ENCODE measurements at regions not wholly inside any gene's neighbourhood (a gene's known extent, or its start where the extent isn't known, plus 50 kb on each side); places are given as distances from the start of the nearest gene placed in this dataset.

DNA sequence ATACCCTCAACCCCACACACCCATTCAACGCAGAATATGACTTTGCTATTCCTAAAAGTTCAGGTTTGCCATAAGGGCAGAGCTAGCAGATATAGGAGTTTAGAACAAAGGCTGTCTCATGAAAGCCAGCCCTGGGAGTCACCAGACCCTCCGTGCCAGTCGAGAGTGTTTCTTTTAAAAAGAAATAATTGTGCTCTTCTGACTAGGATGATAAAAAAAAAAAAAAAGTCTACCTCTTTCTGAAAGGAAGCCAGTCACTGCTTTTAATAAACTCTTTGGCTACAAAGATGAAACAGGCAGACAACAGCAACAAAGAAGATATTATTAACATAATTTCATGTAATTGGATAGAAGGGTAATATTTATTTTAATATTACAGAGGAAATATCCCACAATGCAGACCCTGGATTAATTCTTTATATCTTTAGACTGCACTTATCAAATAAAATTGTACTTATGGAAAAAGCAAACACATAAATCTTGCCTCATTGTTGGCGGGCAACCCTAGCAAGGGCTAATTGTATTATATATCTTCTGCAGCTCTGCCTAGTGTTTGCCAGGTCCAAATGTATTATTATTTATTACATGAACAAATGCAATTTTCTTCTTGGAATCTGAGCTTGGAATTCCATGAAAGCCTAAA is 277.5 kb upstream of the DYNLRB2 start:
- no peaks in the 10 kb centered on the region for H3K4me1 ChIP-seq (ENCODE audit: control insufficient read depth in 2 of 2, insufficient read depth in 2 of 2, low read length in 2 of 2)
- H3K9me3 ChIP-seq (ENCODE audit: control insufficient read depth in 2 of 3, low read length in 3 of 3) = no peaks in the 10 kb centered on the region
- no peaks in the 10 kb centered on the region for H3K36me3 ChIP-seq (ENCODE audit: control insufficient read depth in 2 of 3, insufficient read depth in 3 of 3, low read length in 3 of 3)
- no peak overlapping the region for H3K4me3 ChIP-seq (ENCODE audit: low read length)
- H3K27ac ChIP-seq (ENCODE audit: low read depth, low read length) = no peak overlapping the region
- Mint-ChIP-seq H3K27ac (no peak overlapping the region), H3K27me3 (peaks cover 0 to 21% (median 7%) of the 10 kb centered on the region in 5 donors), H3K9me3 (peaks cover 0 to 1% (median 0%) of the 10 kb centered on the region in 11 donors), H3K4me1 (peaks cover 0 to 4% (median 0%) of the 10 kb centered on the region in 7 donors), H3K36me3 (no peaks in the 10 kb centered on the region), H3K4me3 (no peak overlapping the region)
- no peak for DNase-seq
- no peak for ATAC-seq
- CTCF ChIA-PET = no interaction called here
- peaks cover 0 to 3% of the 10 kb centered on the region in 2 donors for H3K27me3 ChIP-seq (ENCODE audit: control insufficient read depth in 2 of 2, insufficient read depth in 2 of 2, low read length in 2 of 2)
- POLR2A ChIA-PET = no interaction called here
- intact Hi-C loops (cut with micrococcal nuclease) = no loop called here

DNA sequence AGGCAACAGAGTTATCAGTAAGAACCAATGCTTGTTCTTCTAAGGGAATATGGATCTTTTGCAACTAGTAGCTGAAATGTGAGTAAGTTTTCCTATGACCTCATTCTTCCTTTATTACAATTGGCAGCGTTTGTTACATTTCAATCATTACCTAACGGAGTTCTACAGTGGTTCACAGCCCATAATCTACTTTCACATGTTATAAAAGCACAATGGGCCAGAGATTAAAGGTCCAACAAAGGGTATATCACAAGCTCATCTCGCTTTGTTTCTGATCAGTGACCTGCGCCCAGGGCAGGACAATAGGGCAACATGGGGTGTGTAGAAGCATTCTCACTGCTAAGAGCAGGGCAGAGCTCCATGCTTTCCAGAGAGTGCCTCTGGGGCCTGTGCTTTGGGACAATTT is 279.9 kb upstream of the DYNLRB2 start:
- Mint-ChIP-seq H3K27me3 (peaks cover 0 to 17% (median 4%) of the 10 kb centered on the region in 5 donors), H3K27ac (no peak overlapping the region), H3K36me3 (no peaks in the 10 kb centered on the region), H3K4me1 (peaks cover 0 to 4% (median 0%) of the 10 kb centered on the region in 7 donors), H3K9me3 (peaks cover 0 to 4% (median 0%) of the 10 kb centered on the region in 11 donors), H3K4me3 (no peak overlapping the region)
- no peak for ATAC-seq
- ChIA-PET CTCF (no interaction called here), POLR2A (no interaction called here)
- H3K4me1 ChIP-seq (ENCODE audit: control insufficient read depth in 2 of 2, insufficient read depth in 2 of 2, low read length in 2 of 2) = no peaks in the 10 kb centered on the region
- intact Hi-C loops (cut with micrococcal nuclease) = no loop called here
- DNase-seq = no peak
- peaks cover 0 to 3% of the 10 kb centered on the region in 2 donors for H3K27me3 ChIP-seq (ENCODE audit: control insufficient read depth in 2 of 2, insufficient read depth in 2 of 2, low read length in 2 of 2)
- H3K9me3 ChIP-seq (ENCODE audit: control insufficient read depth in 2 of 3, low read length in 3 of 3) = no peaks in the 10 kb centered on the region
- no peak overlapping the region for H3K27ac ChIP-seq (ENCODE audit: low read depth, low read length)
- no peaks in the 10 kb centered on the region for H3K36me3 ChIP-seq (ENCODE audit: control insufficient read depth in 2 of 3, insufficient read depth in 3 of 3, low read length in 3 of 3)
- no peak overlapping the region for H3K4me3 ChIP-seq (ENCODE audit: low read length)

DNA sequence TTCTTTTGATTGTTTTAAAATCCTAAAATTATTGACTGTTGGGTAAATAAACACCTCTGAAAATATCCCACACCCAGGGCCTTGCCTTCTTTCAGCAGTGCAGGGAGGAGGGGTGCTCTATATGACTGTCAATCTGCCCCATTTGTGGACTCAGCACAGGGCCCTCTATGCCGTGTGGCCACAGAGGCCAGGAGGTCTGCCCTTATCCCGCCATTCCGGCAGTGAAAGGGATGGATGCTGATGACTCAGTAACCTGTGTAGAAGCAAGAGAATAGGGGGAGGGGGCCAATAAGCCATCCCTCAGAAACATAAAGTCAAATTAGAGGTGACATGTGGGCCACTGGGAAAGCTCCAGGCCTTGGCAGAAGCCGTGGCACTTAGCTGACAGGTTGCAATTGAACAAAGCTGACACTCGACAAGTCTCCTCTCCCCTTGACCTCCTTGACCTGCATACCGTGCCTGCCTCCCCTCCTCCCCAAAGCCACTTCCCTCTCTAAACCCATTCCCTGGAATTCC is 281.4 kb upstream of the DYNLRB2 start:
- Mint-ChIP-seq H3K4me3 (no peak overlapping the region), H3K36me3 (no peaks in the 10 kb centered on the region), H3K9me3 (peaks cover 0 to 4% (median 0%) of the 10 kb centered on the region in 11 donors), H3K27me3 (peaks cover 0 to 16% (median 4%) of the 10 kb centered on the region in 5 donors), H3K27ac (no peak overlapping the region), H3K4me1 (peaks cover 0 to 3% (median 0%) of the 10 kb centered on the region in 7 donors)
- H3K4me3 ChIP-seq (ENCODE audit: low read length) = no peak overlapping the region
- ChIA-PET POLR2A (no interaction called here), CTCF (no interaction called here)
- no peaks in the 10 kb centered on the region for H3K36me3 ChIP-seq (ENCODE audit: control insufficient read depth in 2 of 3, insufficient read depth in 3 of 3, low read length in 3 of 3)
- intact Hi-C loops (cut with micrococcal nuclease) = no loop called here
- peaks cover 0 to 3% of the 10 kb centered on the region in 2 donors for H3K27me3 ChIP-seq (ENCODE audit: control insufficient read depth in 2 of 2, insufficient read depth in 2 of 2, low read length in 2 of 2)
- H3K4me1 ChIP-seq (ENCODE audit: control insufficient read depth in 2 of 2, insufficient read depth in 2 of 2, low read length in 2 of 2) = no peaks in the 10 kb centered on the region
- H3K9me3 ChIP-seq (ENCODE audit: control insufficient read depth in 2 of 3, low read length in 3 of 3) = no peaks in the 10 kb centered on the region
- H3K27ac ChIP-seq (ENCODE audit: low read depth, low read length) = no peak overlapping the region
- DNase-seq = no peak
- ATAC-seq = no peak

DNA sequence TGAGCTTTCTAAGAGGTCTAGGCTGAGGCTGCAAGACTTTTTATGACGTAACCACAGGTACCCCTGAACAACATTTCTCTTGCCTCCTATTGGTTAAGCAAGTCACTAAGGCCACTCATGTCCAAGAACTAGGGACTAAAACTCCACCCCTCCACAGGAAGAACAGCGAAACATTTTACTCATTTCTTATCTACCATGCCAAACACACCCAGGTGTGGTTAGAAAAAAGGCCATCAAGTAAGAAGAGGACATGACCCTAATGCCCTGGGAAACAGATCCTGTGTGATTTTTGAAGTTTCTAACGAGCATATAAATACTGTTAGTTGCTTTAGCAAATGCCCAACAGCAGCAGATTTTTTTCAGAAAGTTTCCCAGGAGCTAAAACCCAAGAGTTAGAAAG is 282.4 kb upstream of the DYNLRB2 start:
- POLR2A ChIA-PET = no interaction called here
- CTCF ChIA-PET = interaction anchor here (0.6 kb wide), 1 partner anchor 1005 kb away, joined by 3 read pairs; no protein-coding TSS in a partner anchor
- Histone ChIP-seq H3K4me3 (ENCODE audit: low read length) (no peak overlapping the region), H3K4me1 (ENCODE audit: control insufficient read depth in 2 of 2, insufficient read depth in 2 of 2, low read length in 2 of 2) (no peaks in the 10 kb centered on the region), H3K36me3 (ENCODE audit: control insufficient read depth in 2 of 3, insufficient read depth in 3 of 3, low read length in 3 of 3) (no peaks in the 10 kb centered on the region), H3K27me3 (ENCODE audit: control insufficient read depth in 2 of 2, insufficient read depth in 2 of 2, low read length in 2 of 2) (no peaks in the 10 kb centered on the region), H3K9me3 (ENCODE audit: control insufficient read depth in 2 of 3, low read length in 3 of 3) (no peaks in the 10 kb centered on the region), H3K27ac (ENCODE audit: low read depth, low read length) (no peak overlapping the region)
- no peak overlapping the region for H3K4me3 Mint-ChIP-seq
- no peak for ATAC-seq
- H3K27me3 Mint-ChIP-seq = peaks cover 0 to 12% (median 5%) of the 10 kb centered on the region in 5 donors
- peaks cover 0 to 4% (median 0%) of the 10 kb centered on the region in 11 donors for H3K9me3 Mint-ChIP-seq
- no peaks in the 10 kb centered on the region for H3K36me3 Mint-ChIP-seq
- no peaks in the 10 kb centered on the region for H3K4me1 Mint-ChIP-seq
- intact Hi-C loops (cut with micrococcal nuclease) = no loop called here
- no peak for DNase-seq
- no peak overlapping the region for H3K27ac Mint-ChIP-seq

DNA sequence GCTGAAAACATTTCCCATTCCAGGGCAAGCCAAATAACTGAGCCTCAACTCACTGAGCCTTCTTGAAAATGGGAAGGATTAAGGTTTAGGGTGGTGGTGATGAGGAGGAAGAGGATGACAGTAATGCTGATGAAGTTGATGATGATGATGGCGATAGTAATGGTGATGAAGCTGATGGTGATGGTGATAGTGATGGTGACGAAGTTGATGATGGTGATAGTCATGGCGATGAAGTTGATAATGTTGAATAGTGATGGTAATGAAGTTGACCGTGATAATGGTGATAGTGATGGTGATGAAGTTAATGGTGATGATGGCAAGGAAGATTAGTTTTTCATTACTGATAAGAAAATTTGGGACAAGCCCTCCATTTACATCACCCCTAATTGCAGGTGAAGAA is 285.8 kb upstream of the DYNLRB2 start:
- Mint-ChIP-seq H3K36me3 (no peaks in the 10 kb centered on the region), H3K27me3 (peaks cover 0 to 14% (median 6%) of the 10 kb centered on the region in 5 donors), H3K4me3 (no peak overlapping the region), H3K9me3 (peaks cover 0 to 4% (median 0%) of the 10 kb centered on the region in 11 donors), H3K4me1 (no peaks in the 10 kb centered on the region), H3K27ac (no peak overlapping the region)
- no peak overlapping the region for H3K4me3 ChIP-seq (ENCODE audit: low read length)
- CTCF ChIA-PET = no interaction called here
- ATAC-seq (no peak), DNase-seq (no peak)
- no peaks in the 10 kb centered on the region for H3K27me3 ChIP-seq (ENCODE audit: control insufficient read depth in 2 of 2, insufficient read depth in 2 of 2, low read length in 2 of 2)
- intact Hi-C loops (cut with micrococcal nuclease) = no loop called here
- no peak overlapping the region for H3K27ac ChIP-seq (ENCODE audit: low read depth, low read length)
- POLR2A ChIA-PET = no interaction called here
- no peaks in the 10 kb centered on the region for H3K4me1 ChIP-seq (ENCODE audit: control insufficient read depth in 2 of 2, insufficient read depth in 2 of 2, low read length in 2 of 2)
- H3K36me3 ChIP-seq (ENCODE audit: control insufficient read depth in 2 of 3, insufficient read depth in 3 of 3, low read length in 3 of 3) = no peaks in the 10 kb centered on the region
- no peaks in the 10 kb centered on the region for H3K9me3 ChIP-seq (ENCODE audit: control insufficient read depth in 2 of 3, low read length in 3 of 3)

DNA sequence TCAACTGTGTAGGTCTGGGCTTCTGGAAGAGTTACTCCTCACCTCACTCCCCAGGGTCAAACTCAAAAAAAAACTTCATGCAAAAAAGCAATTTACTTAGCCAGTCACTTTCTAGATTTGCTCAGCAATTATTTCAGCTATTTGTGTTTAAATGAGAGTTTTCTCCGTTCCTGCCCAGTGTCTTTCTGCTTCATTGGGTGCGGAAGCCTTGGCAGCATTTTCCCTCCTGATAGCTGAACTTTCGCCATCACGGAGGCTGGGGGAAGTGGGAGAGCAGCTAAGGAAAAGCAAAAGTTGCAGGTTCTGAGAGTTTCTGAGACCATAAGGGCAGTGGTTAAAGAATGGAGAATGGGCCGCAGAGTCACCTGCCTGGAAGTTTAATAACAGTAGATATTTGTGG is 287.1 kb upstream of the DYNLRB2 start:
- Mint-ChIP-seq H3K27me3 (peaks cover 0 to 20% (median 11%) of the 10 kb centered on the region in 5 donors), H3K4me3 (no peak overlapping the region), H3K4me1 (no peaks in the 10 kb centered on the region), H3K27ac (no peak overlapping the region), H3K9me3 (peaks cover 0 to 4% (median 0%) of the 10 kb centered on the region in 11 donors), H3K36me3 (no peaks in the 10 kb centered on the region)
- DNase-seq = no peak
- Histone ChIP-seq H3K9me3 (ENCODE audit: control insufficient read depth in 2 of 3, low read length in 3 of 3) (no peaks in the 10 kb centered on the region), H3K4me3 (ENCODE audit: low read length) (no peak overlapping the region), H3K36me3 (ENCODE audit: control insufficient read depth in 2 of 3, insufficient read depth in 3 of 3, low read length in 3 of 3) (no peaks in the 10 kb centered on the region), H3K27me3 (ENCODE audit: control insufficient read depth in 2 of 2, insufficient read depth in 2 of 2, low read length in 2 of 2) (no peaks in the 10 kb centered on the region), H3K27ac (ENCODE audit: low read depth, low read length) (no peak overlapping the region), H3K4me1 (ENCODE audit: control insufficient read depth in 2 of 2, insufficient read depth in 2 of 2, low read length in 2 of 2) (no peaks in the 10 kb centered on the region)
- ChIA-PET CTCF (no interaction called here), POLR2A (no interaction called here)
- intact Hi-C loops (cut with micrococcal nuclease) = no loop called here
- ATAC-seq = no peak

DNA sequence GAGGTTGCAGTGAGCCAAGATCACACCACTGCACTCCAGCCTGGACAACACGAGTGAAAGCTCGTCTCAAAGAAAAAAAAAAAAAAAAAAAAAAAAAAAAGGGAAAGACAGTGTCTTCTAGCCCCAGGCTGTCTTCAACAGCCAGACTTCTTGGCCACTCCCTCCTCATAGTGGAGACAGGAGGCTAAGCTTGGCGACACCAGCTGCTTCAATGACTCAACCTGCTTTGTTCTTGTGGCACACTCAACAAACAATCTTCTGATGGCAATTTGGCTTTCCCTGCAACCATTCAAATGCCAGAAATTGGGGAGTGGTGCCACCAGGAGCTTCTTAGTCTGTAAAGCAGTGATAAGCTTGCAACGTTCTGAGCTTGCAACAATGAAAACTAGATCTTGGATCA is 290.4 kb upstream of the DYNLRB2 start:
- no peaks in the 10 kb centered on the region for H3K4me1 ChIP-seq (ENCODE audit: control insufficient read depth in 2 of 2, insufficient read depth in 2 of 2, low read length in 2 of 2)
- no peak overlapping the region for H3K4me3 Mint-ChIP-seq
- H3K9me3 ChIP-seq (ENCODE audit: control insufficient read depth in 2 of 3, low read length in 3 of 3) = no peaks in the 10 kb centered on the region
- no peak overlapping the region for H3K27ac Mint-ChIP-seq
- no peaks in the 10 kb centered on the region for H3K36me3 ChIP-seq (ENCODE audit: control insufficient read depth in 2 of 3, insufficient read depth in 3 of 3, low read length in 3 of 3)
- intact Hi-C loops (cut with micrococcal nuclease) = no loop called here
- no peak overlapping the region for H3K4me3 ChIP-seq (ENCODE audit: low read length)
- H3K36me3 Mint-ChIP-seq = no peaks in the 10 kb centered on the region
- ChIA-PET CTCF (interaction anchor here (0.6 kb wide), 1 partner anchor 11 kb away, joined by 3 read pairs; no protein-coding TSS in a partner anchor), POLR2A (no interaction called here)
- DNase-seq (no peak), ATAC-seq (no peak)
- H3K27me3 ChIP-seq (ENCODE audit: control insufficient read depth in 2 of 2, insufficient read depth in 2 of 2, low read length in 2 of 2) = no peaks in the 10 kb centered on the region
- no peak overlapping the region for H3K27ac ChIP-seq (ENCODE audit: low read depth, low read length)
- peaks cover 0 to 20% (median 11%) of the 10 kb centered on the region in 5 donors for H3K27me3 Mint-ChIP-seq
- no peaks in the 10 kb centered on the region for H3K4me1 Mint-ChIP-seq
- H3K9me3 Mint-ChIP-seq = peaks cover 0 to 4% (median 0%) of the 10 kb centered on the region in 11 donors

Data from naive thymus-derived CD4-positive, alpha-beta T cell (primary cell).